ENCODE measurements at regions not wholly inside any gene's neighbourhood (a gene's known extent, or its start where the extent isn't known, plus 50 kb on each side); places are given as distances from the start of the nearest gene placed in this dataset.

DNA sequence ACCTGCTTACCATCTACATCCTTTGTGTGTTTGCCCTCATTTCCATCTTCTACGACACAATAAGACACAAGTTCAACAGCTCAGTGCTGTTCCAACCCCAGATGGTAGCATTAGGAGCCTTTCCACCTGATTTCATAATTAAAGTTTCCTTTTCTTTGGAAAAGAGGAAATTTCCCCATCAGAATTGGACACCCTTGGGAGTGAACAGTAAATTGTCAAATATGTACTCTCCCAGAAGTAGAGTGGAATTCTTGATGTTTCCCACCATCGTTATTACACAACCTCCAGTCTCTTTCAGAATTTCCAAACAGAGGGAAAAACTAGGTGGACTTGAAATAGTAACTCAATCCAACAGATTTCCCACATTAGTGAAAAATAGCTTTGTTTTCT is 337.6 kb upstream of the OR4E1 start:
- no peak for DNase-seq

- DNase-seq: no peak
These were observed 337.1 kb upstream of the OR4E1 start for GRCh38 chr14:22010545-22011252.

GRCh38 chr14:22008766-22009165 is 335.1 kb upstream of the OR4E1 start:
- no peak for DNase-seq

DNA sequence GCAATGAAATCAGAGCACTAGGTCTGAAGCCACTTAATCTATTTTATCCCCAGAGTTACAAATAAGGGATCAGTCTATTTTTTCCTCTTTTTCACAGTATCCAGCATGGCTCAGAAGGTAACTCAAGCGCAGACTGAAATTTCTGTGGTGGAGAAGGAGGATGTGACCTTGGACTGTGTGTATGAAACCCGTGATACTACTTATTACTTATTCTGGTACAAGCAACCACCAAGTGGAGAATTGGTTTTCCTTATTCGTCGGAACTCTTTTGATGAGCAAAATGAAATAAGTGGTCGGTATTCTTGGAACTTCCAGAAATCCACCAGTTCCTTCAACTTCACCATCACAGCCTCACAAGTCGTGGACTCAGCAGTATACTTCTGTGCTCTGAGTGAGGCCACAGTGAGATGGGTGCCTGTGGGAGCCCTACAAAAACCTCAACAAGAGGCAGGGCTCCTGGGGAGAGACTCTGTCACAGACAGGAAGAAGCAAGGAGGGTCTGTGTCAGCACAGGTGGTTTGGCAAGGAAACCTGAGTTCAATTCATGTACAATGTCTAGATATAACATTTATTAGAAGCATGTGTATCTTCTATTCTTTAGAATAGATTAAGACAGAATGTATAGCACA is 334.3 kb upstream of the OR4E1 start:
- DNase-seq: no peak

GRCh38 chr14:22007363-22007762 is 333.7 kb upstream of the OR4E1 start:
- DNase-seq: no peak

- no peak for DNase-seq
These were observed 329.8 kb upstream of the OR4E1 start for GRCh38 chr14:22003461-22003860.

DNA sequence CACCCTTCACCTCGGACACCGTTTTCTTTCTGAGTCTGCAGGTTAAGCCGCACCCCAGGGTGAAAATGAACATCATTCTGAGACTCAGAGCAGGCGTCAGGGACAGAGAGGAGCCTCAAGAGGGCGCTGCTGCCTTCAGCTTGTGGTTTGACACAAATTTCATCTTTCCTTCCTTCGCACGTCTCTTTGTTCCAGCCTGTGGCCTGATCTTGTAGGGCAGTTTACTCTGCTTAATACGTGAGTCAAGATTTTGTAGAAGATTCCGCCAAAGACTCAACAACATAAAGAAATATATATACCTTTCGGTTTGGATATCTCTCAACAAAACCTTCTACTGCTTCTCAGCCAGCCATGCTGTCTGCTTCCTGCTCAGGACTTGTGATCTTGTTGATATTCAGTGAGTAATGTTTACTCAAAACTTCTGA is 329.3 kb upstream of the OR4E1 start:
- no peak for DNase-seq

DNA sequence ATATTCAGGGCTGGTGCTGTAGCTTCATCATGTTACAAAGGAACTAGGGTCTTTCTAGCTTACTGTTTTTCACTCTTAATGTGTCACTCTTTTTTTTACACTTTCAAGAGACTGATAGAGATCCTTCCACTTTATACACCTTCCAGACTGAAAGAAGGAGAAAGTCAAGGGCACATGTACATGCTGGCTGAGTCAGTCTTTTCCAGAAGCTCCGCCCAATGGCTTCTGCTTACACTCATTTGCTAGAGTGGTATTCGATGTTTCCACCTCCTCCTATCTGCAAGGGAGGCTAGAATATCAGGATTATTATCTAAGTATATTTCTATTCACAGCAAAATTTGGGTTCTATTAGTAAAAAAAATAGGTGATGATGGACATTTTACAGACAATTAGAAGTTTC is 325.8 kb upstream of the OR4E1 start:
- DNase-seq: no peak

DNA sequence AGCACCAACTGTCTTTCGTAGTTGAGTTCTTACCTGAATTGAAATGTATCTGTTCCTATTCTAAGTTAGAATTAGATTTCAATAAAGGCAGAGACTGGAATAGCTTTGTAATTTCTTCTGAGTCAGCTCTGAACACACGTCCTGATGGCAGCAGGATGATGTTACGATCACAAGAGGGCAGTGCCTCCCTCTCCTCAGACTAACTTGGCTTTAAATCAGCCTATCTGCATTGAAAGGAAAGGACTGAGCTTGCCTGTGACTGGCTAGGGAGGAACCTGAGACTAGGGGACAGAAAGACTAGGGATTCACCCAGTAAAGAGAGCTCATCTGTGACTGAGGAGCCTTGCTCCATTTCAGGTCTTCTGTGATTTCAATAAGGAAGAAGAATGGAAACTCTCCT is 323.7 kb upstream of the OR4E1 start:
- peak; percentile 8 for DNase-seq

- no peak for DNase-seq
These were observed 321.7 kb upstream of the OR4E1 start for GRCh38 chr14:21995332-21995731.

GRCh38 chr14:21993837-21994236 is 320.2 kb upstream of the OR4E1 start:
- DNase-seq: no peak

DNA sequence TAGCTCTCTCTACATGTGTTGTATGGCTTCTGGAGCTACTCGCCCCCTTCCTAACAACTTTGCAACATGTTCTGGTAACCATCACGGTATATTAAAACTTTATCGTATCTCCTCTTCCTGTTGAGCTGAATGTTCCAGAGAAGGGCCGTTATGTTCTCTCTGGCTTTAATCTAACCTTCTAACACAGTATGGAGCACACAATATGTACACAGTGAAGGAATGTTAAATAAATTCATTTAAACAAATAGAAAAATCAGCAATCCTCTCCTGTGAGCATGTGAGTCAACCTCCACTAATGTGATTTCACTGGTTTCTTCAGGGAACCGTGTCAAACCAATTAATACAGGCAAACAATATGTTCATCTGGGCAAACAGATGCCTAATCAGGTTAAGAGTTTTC is 319.5 kb upstream of the OR4E1 start:
- DNase-seq: no peak

GRCh38 chr14:21991130-21991529 is 317.5 kb upstream of the OR4E1 start:
- no peak for DNase-seq

GRCh38 chr14:21990116-21990515 is 316.5 kb upstream of the OR4E1 start:
- peak; percentile 20 for DNase-seq

- no peak for DNase-seq
These were observed 315.5 kb upstream of the OR4E1 start for GRCh38 chr14:21989090-21989489.

- no peak for DNase-seq
These were observed 314.8 kb upstream of the OR4E1 start for GRCh38 chr14:21988413-21988812.

- DNase-seq: no peak
These were observed 314.3 kb upstream of the OR4E1 start for GRCh38 chr14:21987937-21988336.

DNA sequence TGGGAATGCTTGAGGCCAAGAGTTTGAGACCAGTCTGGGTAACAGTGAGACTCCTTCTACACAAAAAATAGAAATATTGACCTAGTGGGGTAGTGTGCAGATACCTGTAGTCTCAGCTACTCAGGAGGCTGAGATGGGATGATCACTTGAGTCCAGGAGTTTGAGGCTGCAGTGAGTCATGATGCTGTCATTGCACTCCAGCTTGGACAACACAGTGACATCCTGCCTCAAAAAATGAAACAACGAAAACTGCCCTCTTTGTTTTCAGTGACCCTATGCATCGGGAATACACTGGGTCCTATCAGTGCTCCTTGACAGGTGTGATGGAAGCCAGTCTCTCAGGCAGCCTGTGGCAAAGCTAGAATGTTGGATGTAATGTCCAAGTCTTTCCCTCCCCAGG is 311.5 kb upstream of the OR4E1 start:
- no peak for DNase-seq

DNA sequence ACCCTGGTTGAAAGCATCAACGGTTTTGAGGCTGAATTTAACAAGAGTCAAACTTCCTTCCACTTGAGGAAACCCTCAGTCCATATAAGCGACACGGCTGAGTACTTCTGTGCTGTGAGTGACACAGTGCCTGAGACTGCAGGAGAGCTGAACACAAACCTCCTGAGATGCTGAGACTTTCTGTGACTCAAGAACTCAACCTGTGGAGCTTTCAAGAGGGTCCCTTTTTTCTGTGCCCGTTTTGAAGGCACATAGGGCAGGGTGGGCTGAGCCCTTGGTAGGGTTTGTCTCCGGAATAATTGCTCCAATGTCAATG is 305.3 kb upstream of the OR4E1 start:
- DNase-seq: no peak

DNA sequence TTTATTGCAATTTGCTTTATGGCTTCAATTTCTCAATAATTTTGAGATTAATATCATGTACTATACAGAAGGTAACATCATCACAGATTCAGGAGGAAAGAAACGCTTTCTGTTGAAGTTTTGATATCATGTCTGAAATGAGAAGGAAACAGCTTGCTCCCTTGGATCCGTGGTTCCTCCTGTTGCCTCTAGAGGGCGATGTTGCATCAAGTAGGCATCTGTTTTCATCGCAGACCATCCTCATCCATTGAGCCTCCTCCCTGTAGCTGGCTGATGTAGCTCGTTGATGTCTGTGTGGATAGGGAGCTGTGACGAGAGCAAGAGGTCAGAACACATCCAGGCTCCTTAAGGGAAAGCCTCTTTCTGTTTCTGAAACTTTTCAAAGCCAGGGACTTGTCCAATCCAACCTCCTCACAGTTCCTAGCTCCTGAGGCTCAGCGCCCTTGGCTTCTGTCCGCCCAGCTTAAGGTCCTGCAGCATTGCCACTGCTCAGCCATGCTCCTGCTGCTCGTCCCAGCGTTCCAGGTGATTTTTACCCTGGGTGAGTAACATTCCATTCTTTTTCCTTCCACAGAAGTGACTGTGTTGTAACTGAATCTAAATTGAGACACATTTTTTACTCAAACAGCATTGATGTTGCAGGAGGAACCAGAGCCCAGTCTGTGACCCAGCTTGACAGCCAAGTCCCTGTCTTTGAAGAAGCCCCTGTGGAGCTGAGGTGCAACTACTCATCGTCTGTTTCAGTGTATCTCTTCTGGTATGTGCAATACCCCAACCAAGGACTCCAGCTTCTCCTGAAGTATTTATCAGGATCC is 304.8 kb upstream of the OR4E1 start:
- DNase-seq: peak; percentile 75

- DNase-seq: no peak
These were observed 301.1 kb upstream of the OR4E1 start for GRCh38 chr14:21974741-21975140.

- DNase-seq: no peak
These were observed 291.4 kb upstream of the OR4E1 start for GRCh38 chr14:21965042-21965441.

DNA sequence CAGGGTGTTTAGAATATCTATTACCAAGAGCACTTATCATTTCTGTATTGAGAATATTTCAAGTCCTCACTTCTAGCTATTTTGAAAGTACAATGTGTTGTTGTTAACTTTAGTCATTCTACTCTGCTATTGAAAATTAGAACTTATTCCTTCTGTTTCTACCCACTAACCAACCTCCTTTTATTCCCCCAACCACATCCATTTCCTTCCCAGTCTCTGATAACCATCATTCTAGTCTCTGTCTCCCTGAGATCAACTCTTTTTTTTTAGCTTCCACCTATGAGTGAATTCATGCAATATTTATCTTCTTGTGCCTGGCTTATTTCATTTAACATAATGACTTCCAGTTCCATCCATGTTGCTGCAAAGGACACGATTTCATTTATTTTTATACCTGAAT is 290.6 kb upstream of the OR4E1 start:
- DNase-seq: no peak

DNA sequence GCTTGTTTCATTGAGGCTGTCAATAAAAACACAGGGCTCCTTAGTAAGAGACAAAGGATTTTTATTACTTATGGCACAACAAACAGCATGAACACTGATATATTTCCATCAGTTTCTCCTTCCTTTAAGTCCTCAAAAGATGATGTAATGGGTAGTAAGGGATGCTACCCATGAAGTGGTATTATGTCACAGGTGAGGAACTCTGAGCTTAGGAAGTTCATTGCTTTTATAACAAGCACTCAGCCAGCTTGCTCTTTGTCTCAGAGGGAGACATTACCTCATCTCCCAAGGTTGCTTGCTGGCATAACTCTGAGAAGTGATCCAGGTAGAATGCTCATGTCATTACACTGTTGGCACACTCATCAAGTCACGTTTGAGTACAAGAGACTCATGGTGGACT is 287.0 kb upstream of the OR4E1 start:
- no peak for DNase-seq
